Activated CD8-positive, alpha-beta T cell treated with anti-CD3 and anti-CD28 coated beads for 36 hours (primary cell): ENCODE measurements at regions not wholly inside any gene's neighbourhood (a gene's known extent, or its start where the extent isn't known, plus 50 kb on each side); places are given as distances from the start of the nearest gene placed in this dataset.

Experiments
- ATAC-seq: fragments of 200-7000 bp; cut with Tn5 transposase; one replicate; pipeline ENCODE4 v1.10.0; 2021; ENCODE audit warnings: mild to moderate bottlenecking, moderate library complexity
- CTCF ChIA-PET: fragments of 350-600 bp; sonication (Branson Sonifier 250); formaldehyde crosslinking; loops from one replicate; lab custom pipeline; 2021; ENCODE audit warnings: antibody characterized with exemption; lab: Charles Lee
- POLR2A ChIA-PET: fragments of 350-600 bp; sonication (Branson Sonifier 250); formaldehyde crosslinking; loops from one replicate; lab custom pipeline; 2021; ENCODE audit warnings: antibody characterized with exemption; lab: Charles Lee
- DNase-seq: peaks from one replicate; pipeline ENCODE4 v3.0.0-alpha.2; 2020
- H3K27ac Mint-ChIP-seq: one replicate; pipeline ENCODE4 v1.8.0; 2021; ENCODE audit warnings: mild to moderate bottlenecking, mixed read lengths
- H3K27me3 Mint-ChIP-seq: one replicate; pipeline ENCODE4 v1.8.0; 2021; ENCODE audit warnings: mixed read lengths
- H3K36me3 Mint-ChIP-seq: one replicate; pipeline ENCODE4 v1.8.0; 2021; ENCODE audit warnings: low read depth, mixed read lengths
- H3K4me1 Mint-ChIP-seq: one replicate; pipeline ENCODE4 v1.8.0; 2021; ENCODE audit warnings: low read depth, mixed read lengths
- H3K4me3 Mint-ChIP-seq: one replicate; pipeline ENCODE4 v1.8.0; 2021; ENCODE audit warnings: mild to moderate bottlenecking, moderate library complexity, mixed read lengths
- H3K9me3 Mint-ChIP-seq: one replicate; pipeline ENCODE4 v1.8.0; 2021; ENCODE audit warnings: mixed read lengths
- intact Hi-C: fragments of 100-400 bp; cut with micrococcal nuclease; formaldehyde crosslinking; loops from one replicate; pipeline ENCODE4 v1.10.0; 2022
- TF ChIP-seq, protein P1 (sequence below): fragments of 200-600 bp; IDR thresholded peaks from one replicate; pipeline ENCODE4 v1.8.0; 2022; ENCODE audit warnings: antibody characterized with exemption, mild to moderate bottlenecking

DNA sequence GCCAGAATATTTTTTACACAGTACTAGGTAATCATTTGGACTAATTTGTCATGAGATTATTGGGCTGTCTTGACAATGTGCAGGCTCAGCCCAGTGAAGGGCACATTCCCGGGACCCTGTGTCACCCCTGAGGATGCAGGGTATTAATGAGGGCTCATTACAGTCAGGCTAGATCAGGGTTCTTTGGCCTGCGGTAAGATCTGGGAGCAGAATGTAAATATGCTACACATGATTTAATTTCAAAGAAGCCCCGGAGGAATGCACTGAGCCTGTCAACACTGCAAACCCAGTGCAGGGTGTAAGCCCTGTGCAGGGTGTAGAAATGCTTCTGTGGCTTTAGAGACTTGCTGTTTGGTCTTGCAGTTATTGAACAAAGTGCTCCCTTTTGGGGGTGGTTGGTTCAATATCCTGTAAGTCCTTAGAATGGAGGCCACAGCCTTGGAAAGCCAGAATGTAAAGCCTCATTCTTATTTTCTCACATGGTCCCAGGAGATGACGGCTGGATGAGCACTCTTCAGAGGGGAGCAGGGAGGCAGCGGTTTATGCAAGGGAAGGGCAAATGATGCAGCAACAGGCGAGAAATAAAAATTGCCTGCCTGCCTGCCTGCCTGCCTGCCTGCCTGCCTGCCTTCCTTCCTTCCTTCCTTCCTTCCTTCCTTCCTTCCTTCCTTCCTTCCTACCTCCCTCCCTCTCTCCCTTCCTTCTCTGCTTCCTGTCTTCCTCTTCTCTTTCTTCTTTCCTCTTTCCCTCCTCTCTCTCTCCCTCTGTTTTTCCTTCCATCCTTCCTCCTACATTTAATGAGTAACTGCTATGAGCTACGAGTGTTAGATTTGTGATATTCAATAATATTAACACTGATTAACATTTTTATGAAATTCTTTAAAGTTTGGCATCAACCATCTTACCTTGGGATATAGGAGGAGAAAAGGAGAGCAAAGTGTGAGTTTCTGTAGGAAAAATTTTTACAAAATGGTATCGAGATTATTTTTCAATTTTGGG, 148.8 kb downstream of the VAPA start:
- intact Hi-C loops: no loop called here
- Mint-ChIP-seq H3K27me3 (peaks cover 1% of the 10 kb centered on the region), H3K4me1 (peaks cover 8% of the 10 kb centered on the region), H3K4me3 (no peak overlapping the region), H3K27ac (no peak overlapping the region), H3K36me3 (no peaks in the 10 kb centered on the region), H3K9me3 (no peaks in the 10 kb centered on the region)
- ChIA-PET CTCF (no interaction called here), POLR2A (no interaction called here)
- ATAC-seq (no peak), DNase-seq (no peak)
- TF ChIP-seq, protein P1, sequence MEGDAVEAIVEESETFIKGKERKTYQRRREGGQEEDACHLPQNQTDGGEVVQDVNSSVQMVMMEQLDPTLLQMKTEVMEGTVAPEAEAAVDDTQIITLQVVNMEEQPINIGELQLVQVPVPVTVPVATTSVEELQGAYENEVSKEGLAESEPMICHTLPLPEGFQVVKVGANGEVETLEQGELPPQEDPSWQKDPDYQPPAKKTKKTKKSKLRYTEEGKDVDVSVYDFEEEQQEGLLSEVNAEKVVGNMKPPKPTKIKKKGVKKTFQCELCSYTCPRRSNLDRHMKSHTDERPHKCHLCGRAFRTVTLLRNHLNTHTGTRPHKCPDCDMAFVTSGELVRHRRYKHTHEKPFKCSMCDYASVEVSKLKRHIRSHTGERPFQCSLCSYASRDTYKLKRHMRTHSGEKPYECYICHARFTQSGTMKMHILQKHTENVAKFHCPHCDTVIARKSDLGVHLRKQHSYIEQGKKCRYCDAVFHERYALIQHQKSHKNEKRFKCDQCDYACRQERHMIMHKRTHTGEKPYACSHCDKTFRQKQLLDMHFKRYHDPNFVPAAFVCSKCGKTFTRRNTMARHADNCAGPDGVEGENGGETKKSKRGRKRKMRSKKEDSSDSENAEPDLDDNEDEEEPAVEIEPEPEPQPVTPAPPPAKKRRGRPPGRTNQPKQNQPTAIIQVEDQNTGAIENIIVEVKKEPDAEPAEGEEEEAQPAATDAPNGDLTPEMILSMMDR: no peak

GRCh38 chr18:10063489-10063888, 149.7 kb downstream of the VAPA start:
- ChIA-PET CTCF (no interaction called here), POLR2A (no interaction called here)
- TF ChIP-seq, protein P1: no peak
- ATAC-seq (no peak), DNase-seq (no peak)
- H3K9me3 Mint-ChIP-seq: no peaks in the 10 kb centered on the region
- intact Hi-C loops: no loop called here
- H3K27me3 Mint-ChIP-seq: peaks cover 1% of the 10 kb centered on the region
- H3K36me3 Mint-ChIP-seq: no peaks in the 10 kb centered on the region
- H3K4me1 Mint-ChIP-seq: no peaks in the 10 kb centered on the region
- H3K4me3 Mint-ChIP-seq: no peak overlapping the region
- no peak overlapping the region for H3K27ac Mint-ChIP-seq

DNA sequence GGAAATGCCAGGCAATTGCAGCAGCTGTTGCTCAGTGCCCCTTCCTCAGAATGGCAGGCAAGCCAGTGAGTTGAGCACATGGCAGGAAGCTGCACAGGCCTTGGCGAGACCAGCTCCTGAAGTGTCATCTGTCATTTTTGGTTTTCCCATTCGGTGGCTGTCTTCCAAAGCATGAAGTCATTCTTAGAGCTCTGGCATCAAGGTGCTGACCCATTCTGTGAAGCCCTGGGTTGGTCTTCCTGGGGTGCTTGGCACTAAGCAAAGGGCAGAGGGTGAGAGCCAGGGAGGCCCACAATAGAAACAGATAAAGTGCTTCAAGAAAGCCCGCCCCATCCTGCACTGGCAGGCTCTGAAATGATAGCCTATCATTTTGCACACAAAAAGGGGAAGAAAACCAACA, 150.5 kb downstream of the VAPA start:
- Mint-ChIP-seq H3K4me1 (no peaks in the 10 kb centered on the region), H3K27ac (no peak overlapping the region), H3K4me3 (no peak overlapping the region), H3K27me3 (peaks cover 1% of the 10 kb centered on the region), H3K9me3 (no peaks in the 10 kb centered on the region), H3K36me3 (no peaks in the 10 kb centered on the region)
- ATAC-seq: no peak
- no peak for DNase-seq
- POLR2A ChIA-PET: no interaction called here
- TF ChIP-seq, protein P1: no peak
- CTCF ChIA-PET: no interaction called here
- intact Hi-C loops: no loop called here

- CTCF ChIA-PET: no interaction called here
- Mint-ChIP-seq H3K36me3 (no peaks in the 10 kb centered on the region), H3K4me1 (no peaks in the 10 kb centered on the region), H3K27me3 (peaks cover 1% of the 10 kb centered on the region), H3K4me3 (no peak overlapping the region), H3K9me3 (no peaks in the 10 kb centered on the region), H3K27ac (no peak overlapping the region)
- ATAC-seq (no peak), DNase-seq (no peak)
- intact Hi-C loops: no loop called here
- POLR2A ChIA-PET: no interaction called here
- TF ChIP-seq, protein P1: no peak
These were observed 151.5 kb downstream of the VAPA start for GRCh38 chr18:10065296-10065695.
